NCI-H2196 treated with DMSO at 0.1 percent for 48 hours (cell line): ENCODE measurements at regions not wholly inside any gene's neighbourhood (a gene's known extent, or its start where the extent isn't known, plus 50 kb on each side); places are given as distances from the start of the nearest gene placed in this dataset.
A peak's percentile ranks its signal among the peaks of the same experiment; 100 is the strongest.

Experiments used
- DNase-seq: peaks from one replicate; lab custom pipeline; 2025; ENCODE audit not compliant: unreplicated experiment; lab: John Stamatoyannopoulos, UW

DNA sequence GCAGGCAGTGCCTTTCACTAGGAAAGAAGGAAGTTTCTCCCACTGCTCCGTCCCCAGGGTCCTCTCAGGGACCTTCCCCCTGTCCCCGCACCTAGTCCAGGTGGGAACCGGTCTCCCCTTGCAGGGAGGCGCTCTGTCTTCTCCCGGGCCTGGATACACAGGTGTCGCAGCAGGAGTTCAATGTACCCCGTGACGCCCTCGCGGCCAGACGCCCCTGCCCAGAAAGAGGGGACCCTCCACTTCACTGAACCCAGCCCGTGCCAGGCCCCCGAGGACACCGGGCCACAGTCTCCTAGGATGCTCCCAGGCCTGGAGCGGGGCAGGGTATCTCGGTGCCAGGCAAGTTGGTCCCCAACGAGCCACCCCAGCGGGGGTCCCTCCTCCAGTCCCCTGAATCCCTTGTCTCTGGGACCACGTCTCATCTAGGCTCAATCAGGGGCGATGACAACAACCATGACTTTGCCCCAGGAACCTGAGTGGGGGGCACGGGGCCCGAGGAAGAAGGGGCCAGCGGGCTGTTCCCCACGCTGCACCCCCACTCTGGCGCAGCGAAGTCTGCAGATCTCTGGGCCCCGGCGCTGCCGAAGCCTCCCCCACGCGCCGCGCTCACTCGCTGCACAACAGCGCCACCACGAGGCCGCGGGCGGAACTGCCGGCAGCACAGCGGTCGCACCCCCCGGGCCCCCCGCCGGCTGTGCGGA, 103.0 kb downstream of the EDN3 start:
- DNase-seq = no peak

DNA sequence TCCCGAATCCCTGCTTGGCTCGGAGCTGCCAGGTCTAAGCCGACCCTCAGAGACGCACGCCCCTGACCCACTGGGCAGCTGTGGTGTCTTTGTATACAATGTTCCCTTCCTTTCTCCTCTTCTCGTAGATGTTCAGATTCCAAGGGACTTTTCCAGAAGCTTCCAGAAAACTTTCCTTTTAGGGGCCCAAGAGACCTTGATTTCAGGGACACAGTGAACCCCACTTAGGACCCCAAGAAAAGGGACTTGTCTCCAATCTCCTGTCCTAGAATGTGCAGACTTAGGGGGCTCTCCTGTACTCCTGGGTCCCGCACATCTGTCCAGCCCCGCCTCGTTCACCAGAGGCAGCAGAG, 103.5 kb downstream of the EDN3 start:
- no peak for DNase-seq

GRCh38 chr20:59404749-59405148, 104.3 kb downstream of the EDN3 start:
- DNase-seq = no peak

- peak; percentile 8 for DNase-seq
These were observed 105.1 kb downstream of the EDN3 start for GRCh38 chr20:59405226-59406200.

- DNase-seq = no peak
These were observed 106.0 kb downstream of the EDN3 start for GRCh38 chr20:59406446-59406845.

- no peak for DNase-seq
These were observed 110.8 kb downstream of the EDN3 start for GRCh38 chr20:59411170-59411569.

DNA sequence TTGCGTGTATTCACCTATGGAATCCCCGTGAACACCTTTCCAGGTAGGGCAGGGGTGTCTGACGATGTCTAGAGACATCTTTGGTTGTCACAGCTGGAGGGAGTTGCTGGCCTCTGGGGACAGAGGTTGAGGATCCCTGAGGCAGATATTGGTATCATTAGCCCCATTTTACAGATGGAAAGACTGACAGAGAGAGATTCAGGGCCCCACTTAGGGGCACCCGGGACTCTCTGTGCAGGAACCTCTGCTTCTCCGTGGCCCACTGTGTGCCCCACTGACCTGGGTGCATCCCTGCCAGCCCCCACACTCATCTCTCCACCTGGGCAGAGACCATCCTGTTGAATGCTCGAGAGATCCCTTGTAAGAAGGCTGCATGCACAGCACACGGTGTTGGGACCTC, 111.2 kb downstream of the EDN3 start:
- DNase-seq = no peak

DNA sequence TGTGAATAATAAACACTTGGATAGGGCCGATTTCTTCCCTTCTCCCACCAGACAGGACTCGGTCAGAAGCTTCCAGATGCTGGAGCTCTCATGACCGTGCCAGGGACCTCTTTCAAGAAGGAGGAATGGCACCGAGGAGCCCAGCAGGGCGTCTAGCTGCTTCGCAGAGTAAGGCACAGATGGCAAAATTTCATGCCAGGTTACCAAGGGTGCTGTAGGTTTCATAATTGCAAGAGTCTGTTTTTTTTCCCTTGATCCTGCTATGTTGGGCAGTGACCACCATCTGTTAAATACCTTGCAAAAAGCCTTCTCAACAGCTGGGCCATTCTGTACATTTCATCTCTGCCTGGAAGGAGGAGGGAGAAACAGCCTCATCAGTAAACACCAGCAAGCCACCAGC, 111.8 kb downstream of the EDN3 start:
- no peak for DNase-seq

DNA sequence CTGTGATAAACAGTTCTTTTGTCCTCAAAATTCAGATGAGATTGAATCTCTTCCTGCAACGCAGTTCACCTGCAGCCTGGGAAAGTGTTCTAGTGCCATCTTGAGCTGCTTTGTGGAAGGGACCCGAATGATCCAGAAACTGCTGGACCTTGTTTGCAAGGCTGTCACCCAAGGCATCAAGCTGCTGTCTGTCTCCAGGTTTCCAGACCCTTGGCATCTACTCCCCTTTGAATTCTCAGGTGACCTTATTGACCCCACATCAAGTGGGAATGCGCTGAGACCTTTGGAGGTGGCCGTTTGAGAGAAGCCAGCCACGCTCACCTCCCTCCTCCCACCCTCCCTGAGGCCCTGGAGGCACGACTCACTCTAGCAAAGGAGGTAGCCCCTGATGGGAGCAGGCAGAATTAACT, 112.5 kb downstream of the EDN3 start:
- DNase-seq = no peak

- DNase-seq = no peak
These were observed 113.0 kb downstream of the EDN3 start for GRCh38 chr20:59413326-59413865.

- DNase-seq = no peak
These were observed 114.7 kb downstream of the EDN3 start for GRCh38 chr20:59414936-59415623.

- DNase-seq = no peak
These were observed 116.5 kb downstream of the EDN3 start for GRCh38 chr20:59416916-59417315.

DNA sequence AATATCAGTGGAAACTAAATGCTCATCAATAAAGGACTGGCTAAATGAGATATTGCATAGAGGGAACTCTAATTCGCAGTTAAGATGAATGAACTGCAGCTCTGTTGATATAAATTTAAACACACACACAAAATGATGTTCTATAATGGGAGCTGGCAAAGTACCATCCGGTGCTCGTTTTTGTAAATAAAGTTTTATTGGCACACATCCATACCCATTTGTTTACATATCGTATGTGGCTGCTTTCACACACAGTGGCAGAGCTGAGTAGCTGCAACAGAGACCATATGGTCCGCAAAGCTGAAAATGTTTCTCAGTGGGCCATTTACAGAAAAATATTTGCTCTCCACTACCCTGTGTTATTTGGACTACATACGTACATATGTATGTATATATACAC, 120.7 kb downstream of the EDN3 start:
- DNase-seq = no peak

- no peak for DNase-seq
These were observed 121.7 kb downstream of the EDN3 start for GRCh38 chr20:59421920-59422637.

GRCh38 chr20:59422872-59423544, 122.6 kb downstream of the EDN3 start:
- DNase-seq = no peak

GRCh38 chr20:59424976-59425375, 124.6 kb downstream of the EDN3 start:
- DNase-seq = no peak

DNA sequence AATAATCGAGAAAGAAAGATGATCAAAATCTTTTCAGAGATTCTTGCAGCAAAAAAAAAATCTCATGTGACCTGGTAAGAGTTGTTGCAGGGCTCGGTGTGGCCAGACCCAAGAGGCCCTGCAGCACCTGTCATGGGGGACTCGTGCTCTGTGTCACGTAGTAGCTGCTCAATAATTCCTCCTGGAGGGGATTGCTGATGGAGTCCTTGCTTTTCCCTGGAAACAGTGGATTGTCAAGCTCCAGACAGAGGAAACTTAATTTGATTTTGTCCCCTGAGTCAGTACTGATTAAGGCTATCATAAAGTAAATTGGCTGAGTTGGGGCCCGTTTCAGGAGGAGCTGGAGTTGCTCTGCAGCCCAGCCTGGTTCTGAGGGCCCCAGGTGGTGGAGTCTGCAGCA, 125.2 kb downstream of the EDN3 start:
- DNase-seq = no peak

DNA sequence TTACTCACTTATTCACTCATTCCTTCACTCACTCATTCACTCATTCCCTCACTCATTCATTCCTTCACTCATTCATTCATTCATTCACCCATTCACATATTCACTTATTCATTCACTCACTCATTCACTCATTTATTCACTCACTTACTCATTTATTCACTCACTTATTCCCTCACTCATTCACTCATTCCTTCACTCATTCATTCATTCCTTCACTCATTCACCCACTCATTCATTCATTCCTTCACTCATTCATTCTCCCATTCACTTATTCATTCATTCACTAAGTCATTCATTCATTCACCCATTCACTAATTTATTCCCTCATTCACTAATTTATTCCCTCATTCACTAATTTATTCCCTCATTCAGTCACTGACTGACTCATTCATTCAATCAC, 127.6 kb downstream of the EDN3 start:
- no peak for DNase-seq

- no peak for DNase-seq
These were observed 128.2 kb downstream of the EDN3 start for GRCh38 chr20:59428441-59429205.

- DNase-seq = no peak
These were observed 129.0 kb downstream of the EDN3 start for GRCh38 chr20:59429396-59429795.
